ENCODE measurements at regions not wholly inside any gene's neighbourhood (a gene's known extent, or its start where the extent isn't known, plus 50 kb on each side); places are given as distances from the start of the nearest gene placed in this dataset.

- DNase-seq (ENCODE audit: low read depth in 3 of 3), result no peak
Measured at GRCh38 chr1:227374846-227375245, 56.6 kb upstream of the CDC42BPA start.

GRCh38 chr1:227372726-227373130, 54.4 kb upstream of the CDC42BPA start:
- DNase-seq (ENCODE audit: low read depth in 3 of 3), result no peak

GRCh38 chr1:227370533-227371254, 52.4 kb upstream of the CDC42BPA start:
- no peak for DNase-seq (ENCODE audit: low read depth in 3 of 3)

- DNase-seq (ENCODE audit: low read depth in 3 of 3), result no peak
Measured at GRCh38 chr1:227369102-227369760, 50.9 kb upstream of the CDC42BPA start.
